T-cell (primary cell): ENCODE measurements at regions not wholly inside any gene's neighbourhood (a gene's known extent, or its start where the extent isn't known, plus 50 kb on each side); places are given as distances from the start of the nearest gene placed in this dataset.

Source experiments
- ATAC-seq, 4 experiments: fragments of 200-7000 bp in 3 of 4; fragments of 150-1000 bp in 1 of 4; cut with Tn5 transposase; replicated peaks in 1 of 4; 1 replicate in 3 of 4; 2 replicates in 1 of 4; pipeline ENCODE4 v1.10.0; 2021; ENCODE audit warnings: moderate library complexity in 3 of 4, mild to moderate bottlenecking in 2 of 4, moderate number of reproducible peaks in 1 of 4
- CTCF ChIA-PET, 2 donors: fragments of 300-600 bp; sonication (Branson Sonifier 250); formaldehyde crosslinking; loops; one replicate each; lab custom pipeline; 2022; ENCODE audit warnings: antibody characterized with exemption in 2 of 2; lab: Charles Lee
- POLR2A ChIA-PET, 2 donors: fragments of 300-600 bp; sonication (Branson Sonifier 250); formaldehyde crosslinking; loops; one replicate each; lab custom pipeline; 2022; ENCODE audit warnings: antibody characterized with exemption in 2 of 2; lab: Charles Lee
- DNase-seq, 35 experiments: peaks; one replicate each; pipeline versions ENCODE4 v3.0.0 to v3.0.0-alpha.2; 2013 to 2023
- H3K27ac ChIP-seq: one replicate; pipeline ENCODE4 v1.5.1; 2013; ENCODE audit warnings: low read length
- H3K27me3 ChIP-seq, 2 experiments: replicated peaks in 1 of 2; 1 replicate in 1 of 2; 2 replicates in 1 of 2; pipeline versions ENCODE4 v1.6.1 to v1.7.0; 2013; ENCODE audit warnings: low read length in 1 of 2, mixed read lengths in 1 of 2; ENCODE audit not compliant: control insufficient read depth in 2 of 2, insufficient read depth in 2 of 2; ENCODE audit errors: extremely low read depth in 1 of 2
- H3K36me3 ChIP-seq, 2 donors: 1 replicate in 1 of 2; 2 replicates in 1 of 2; pipeline versions ENCODE4 v1.6.1 to v1.7.0; 2013; ENCODE audit warnings: low read length in 1 of 2; ENCODE audit not compliant: control insufficient read depth in 2 of 2, insufficient read depth in 1 of 2; ENCODE audit errors: extremely low read depth in 1 of 2
- H3K4me1 ChIP-seq, 2 experiments: 1 replicate in 1 of 2; 2 replicates in 1 of 2; pipeline versions ENCODE4 v1.6.1 to v1.7.0; 2013; ENCODE audit warnings: low read length in 2 of 2, mixed read lengths in 1 of 2; ENCODE audit not compliant: insufficient read depth in 2 of 2, control insufficient read depth in 1 of 2; ENCODE audit errors: extremely low read depth in 1 of 2
- H3K4me3 ChIP-seq, 2 donors: 1 replicate in 1 of 2; 2 replicates in 1 of 2; pipeline versions ENCODE4 v1.5.1 to v1.7.0; 2013; ENCODE audit warnings: mild to moderate bottlenecking in 2 of 2, low read length in 1 of 2, moderate library complexity in 1 of 2; ENCODE audit not compliant: control insufficient read depth in 1 of 2; ENCODE audit errors: extremely low read depth in 1 of 2
- H3K9me3 ChIP-seq: 2 replicates; pipeline ENCODE4 v1.7.0; 2013
- H3K27ac Mint-ChIP-seq, 2 donors: one replicate each; pipeline ENCODE4 v1.8.0; 2020 to 2021; ENCODE audit warnings: mild to moderate bottlenecking in 2 of 2, mixed read lengths in 2 of 2
- H3K27me3 Mint-ChIP-seq, 2 donors: one replicate each; pipeline ENCODE4 v1.8.0; 2021 to 2022; ENCODE audit warnings: mixed read lengths in 2 of 2
- H3K36me3 Mint-ChIP-seq: one replicate; pipeline ENCODE4 v1.8.0; 2021; ENCODE audit warnings: mixed read lengths
- H3K4me1 Mint-ChIP-seq, 3 donors: one replicate each; pipeline ENCODE4 v1.8.0; 2020 to 2022; ENCODE audit warnings: mixed read lengths in 3 of 3, mild to moderate bottlenecking in 1 of 3
- H3K4me3 Mint-ChIP-seq, 3 donors: one replicate each; pipeline ENCODE4 v1.8.0; 2020 to 2022; ENCODE audit warnings: mild to moderate bottlenecking in 3 of 3, mixed read lengths in 3 of 3, moderate library complexity in 3 of 3
- H3K9me3 Mint-ChIP-seq, 3 donors: one replicate each; pipeline ENCODE4 v1.8.0; 2020 to 2022; ENCODE audit warnings: mixed read lengths in 3 of 3
- WGBS: methylation state at CpG from one replicate; pipeline ENCODE4 v1.1.5; 2013; ENCODE audit warnings: missing lambda C conversion rate; ENCODE audit not compliant: insufficient coverage; 5-methylcytosine and 5-hydroxymethylcytosine counted together

DNA sequence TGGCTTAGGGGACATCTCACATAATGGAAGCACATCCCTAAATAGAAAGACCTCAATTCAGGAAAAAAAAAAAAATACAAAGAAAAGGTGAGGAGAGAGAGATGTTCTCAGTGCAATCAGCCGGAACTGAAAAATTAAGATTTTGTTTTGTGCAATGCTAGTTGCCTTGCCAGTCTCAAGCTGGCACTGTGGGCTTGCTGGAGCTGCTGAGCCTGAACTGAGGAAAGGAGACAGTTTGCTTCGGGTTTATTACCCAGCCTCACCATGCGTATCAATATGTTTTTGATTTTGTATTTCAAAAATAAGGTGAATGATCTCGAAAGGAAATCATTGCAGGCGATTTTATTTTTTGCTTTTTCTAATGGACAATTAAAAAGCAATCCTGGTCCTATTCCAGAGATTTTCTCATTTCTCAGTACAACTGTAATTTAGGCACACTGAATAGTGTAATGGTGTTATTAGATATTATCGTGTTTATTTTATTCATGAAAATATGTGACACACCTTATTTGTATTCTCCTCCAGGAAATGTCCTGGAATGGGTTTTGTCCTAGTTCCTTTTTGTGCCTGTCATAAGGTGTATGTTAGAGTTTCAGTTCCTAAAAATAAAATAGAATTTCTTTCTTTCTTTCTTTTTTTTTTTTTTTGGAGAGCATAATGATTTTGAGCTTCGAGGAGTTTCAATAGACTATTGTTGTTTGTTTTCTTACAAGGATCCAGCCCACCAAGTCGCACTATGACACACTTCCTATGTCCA, 72.8 kb upstream of the ZEB2 start:
- H3K4me1 Mint-ChIP-seq, result peaks cover 0 to 10% (median 5%) of the 10 kb centered on the region in 3 donors
- Histone ChIP-seq H3K27ac (no peak overlapping the region), H3K36me3 (no peaks in the 10 kb centered on the region), H3K27me3 (no peaks in the 10 kb centered on the region), H3K4me3 (no peak overlapping the region), H3K9me3 (no peaks in the 10 kb centered on the region), H3K4me1 (peaks cover 2 to 5% of the 10 kb centered on the region in 2 experiments)
- H3K4me3 Mint-ChIP-seq, result no peak overlapping the region
- H3K9me3 Mint-ChIP-seq, result peaks cover 0 to under 1% (median 0%) of the 10 kb centered on the region in 3 donors
- H3K36me3 Mint-ChIP-seq, result no peaks in the 10 kb centered on the region
- ChIA-PET CTCF (interaction anchor here in 1 of 2 donors (0.6 kb wide), 1 partner anchor 15 kb away, joined by 3 read pairs; no protein-coding TSS in a partner anchor), POLR2A (interaction anchor here in 1 of 2 donors (0.6 kb wide), 1 partner anchor 1382 kb away, joined by 3 read pairs; no protein-coding TSS in a partner anchor)
- H3K27me3 Mint-ChIP-seq, result peaks cover 0 to 2% of the 10 kb centered on the region in 2 donors
- no peak for ATAC-seq
- H3K27ac Mint-ChIP-seq, result no peak overlapping the region
- 83% methylated on average over 5 of the region's 8 CpGs for WGBS
- DNase-seq, result no peak

DNA sequence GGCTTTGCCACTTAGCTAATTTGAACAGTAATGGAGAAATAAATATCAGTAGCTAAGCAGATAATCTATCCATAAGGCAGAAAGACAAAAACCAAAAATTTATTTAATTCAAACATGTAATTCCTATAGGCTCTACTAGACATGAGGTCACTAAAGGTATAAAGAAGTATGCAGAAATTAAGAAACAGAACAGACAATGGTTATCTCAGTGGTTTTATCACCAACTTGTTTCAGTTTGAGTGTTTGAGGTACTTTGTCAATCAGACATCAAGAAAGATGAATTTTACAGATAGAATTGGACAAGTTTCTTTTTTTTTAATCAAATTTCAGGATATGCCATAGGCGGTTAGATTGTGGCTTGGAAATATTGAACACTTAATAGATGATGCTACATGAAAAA, 67.4 kb upstream of the ZEB2 start:
- Histone ChIP-seq H3K9me3 (no peaks in the 10 kb centered on the region), H3K36me3 (no peaks in the 10 kb centered on the region), H3K4me1 (peaks cover under 1 to 7% of the 10 kb centered on the region in 2 experiments), H3K27ac (no peak overlapping the region), H3K4me3 (no peak overlapping the region), H3K27me3 (no peaks in the 10 kb centered on the region)
- CTCF ChIA-PET, result no interaction called here
- Mint-ChIP-seq H3K27ac (no peak overlapping the region), H3K9me3 (no peaks in the 10 kb centered on the region), H3K36me3 (no peaks in the 10 kb centered on the region), H3K27me3 (peaks cover 3 to 8% of the 10 kb centered on the region in 2 donors), H3K4me3 (no peak overlapping the region), H3K4me1 (peaks cover 15 to 17% (median 15%) of the 10 kb centered on the region in 3 donors)
- ATAC-seq (no peak), DNase-seq (no peak)
- POLR2A ChIA-PET, result interaction anchor here (0.6 to 1.0 kb wide), 3 partner anchors 14 to 812 kb away, joined by 3 to 4 read pairs (median 3); no protein-coding TSS in a partner anchor
- WGBS, result 67% methylated on average over 1 of the region's 1 CpG

DNA sequence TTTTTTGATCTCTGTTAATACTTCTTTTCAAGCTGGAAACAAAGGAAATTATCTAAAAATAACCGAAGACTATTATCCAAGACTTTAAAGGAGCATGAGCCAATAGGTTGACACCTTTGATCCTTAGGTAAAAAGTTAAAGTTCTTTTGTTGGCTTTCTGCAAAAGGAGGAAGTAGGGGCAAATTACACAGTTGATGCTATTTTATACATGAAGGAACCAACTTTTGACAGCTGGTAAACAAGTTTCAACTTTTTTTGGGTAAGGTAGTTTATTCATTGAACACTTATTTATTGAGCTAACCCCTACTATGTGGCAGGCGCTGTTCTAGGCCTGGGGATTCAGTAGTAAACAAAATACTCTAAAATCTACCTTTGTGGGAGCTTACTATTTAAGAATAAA, 66.6 kb upstream of the ZEB2 start:
- ATAC-seq (no peak), DNase-seq (no peak)
- Mint-ChIP-seq H3K27me3 (peaks cover 3 to 8% of the 10 kb centered on the region in 2 donors), H3K9me3 (no peaks in the 10 kb centered on the region), H3K36me3 (no peaks in the 10 kb centered on the region), H3K4me1 (peaks cover 15 to 22% (median 17%) of the 10 kb centered on the region in 3 donors), H3K4me3 (no peak overlapping the region), H3K27ac (no peak overlapping the region)
- Histone ChIP-seq H3K27ac (no peak overlapping the region), H3K27me3 (no peaks in the 10 kb centered on the region), H3K4me1 (peaks cover 2 to 13% of the 10 kb centered on the region in 2 experiments), H3K36me3 (no peaks in the 10 kb centered on the region), H3K4me3 (no peak overlapping the region), H3K9me3 (no peaks in the 10 kb centered on the region)
- POLR2A ChIA-PET, result interaction anchor here (0.6 to 1.0 kb wide), 4 partner anchors 13 to 811 kb away, joined by 3 to 4 read pairs (median 3); no protein-coding TSS in a partner anchor
- no CpG with 5 or more reads among the region's 2 CpGs for WGBS
- CTCF ChIA-PET, result no interaction called here

- Mint-ChIP-seq H3K4me3 (no peak overlapping the region), H3K27me3 (peaks cover 3 to 8% of the 10 kb centered on the region in 2 donors), H3K9me3 (no peaks in the 10 kb centered on the region), H3K36me3 (no peaks in the 10 kb centered on the region), H3K27ac (peak overlapping the region in 1 of 2 donors; percentile 33), H3K4me1 (peaks cover 15 to 29% (median 27%) of the 10 kb centered on the region in 3 donors)
- H3K36me3 ChIP-seq, result no peaks in the 10 kb centered on the region
- DNase-seq (no peak), ATAC-seq (no peak)
- H3K4me1 ChIP-seq, result peaks cover 5 to 23% of the 10 kb centered on the region in 2 experiments
- H3K27ac ChIP-seq, result no peak overlapping the region
- 63% methylated on average over 1 of the region's 4 CpGs for WGBS
- H3K9me3 ChIP-seq, result no peaks in the 10 kb centered on the region
- no peaks in the 10 kb centered on the region for H3K27me3 ChIP-seq
- POLR2A ChIA-PET, result no interaction called here
- no peak overlapping the region for H3K4me3 ChIP-seq
- CTCF ChIA-PET, result interaction anchor here in 1 of 2 donors (0.6 kb wide), 1 partner anchor 62 kb away, joined by 6 read pairs; no protein-coding TSS in a partner anchor
Observed at GRCh38 chr2:144583741-144584453, 64.0 kb upstream of the ZEB2 start.

DNA sequence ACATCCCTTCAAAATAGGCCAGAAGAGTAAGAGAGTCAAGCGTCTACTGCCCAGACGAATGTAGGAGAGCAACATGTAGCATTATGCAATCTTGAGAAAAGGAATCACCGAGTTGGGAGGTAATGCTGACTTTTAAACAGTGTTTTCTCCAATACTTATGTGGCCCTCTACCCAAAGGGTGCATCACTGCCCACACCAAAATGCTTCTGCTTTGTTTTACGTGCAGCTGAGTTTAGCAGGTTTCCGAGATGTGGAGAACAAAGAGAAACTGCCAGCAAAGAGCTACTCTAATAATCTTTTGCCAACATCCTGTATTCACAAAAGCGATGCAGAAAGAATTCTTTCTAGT, 63.4 kb upstream of the ZEB2 start:
- Histone ChIP-seq H3K4me3 (no peak overlapping the region), H3K9me3 (no peaks in the 10 kb centered on the region), H3K36me3 (no peaks in the 10 kb centered on the region), H3K27me3 (no peaks in the 10 kb centered on the region), H3K27ac (peak overlapping the region; percentile 0), H3K4me1 (peaks cover 5 to 23% of the 10 kb centered on the region in 2 experiments)
- H3K36me3 Mint-ChIP-seq, result no peaks in the 10 kb centered on the region
- ATAC-seq (peak in 1 of 4 experiments; percentile 31), DNase-seq (no peak)
- H3K4me1 Mint-ChIP-seq, result peaks cover 15 to 29% (median 27%) of the 10 kb centered on the region in 3 donors
- H3K9me3 Mint-ChIP-seq, result no peaks in the 10 kb centered on the region
- no peak overlapping the region for H3K27ac Mint-ChIP-seq
- H3K4me3 Mint-ChIP-seq, result peak overlapping the region in 1 of 3 donors; percentile 26
- ChIA-PET POLR2A (no interaction called here), CTCF (interaction anchor here in 1 of 2 donors (0.6 kb wide), 1 partner anchor 61 kb away, joined by 6 read pairs; no protein-coding TSS in a partner anchor)
- peaks cover 3 to 8% of the 10 kb centered on the region in 2 donors for H3K27me3 Mint-ChIP-seq
- no CpG with 5 or more reads among the region's 6 CpGs for WGBS

DNA sequence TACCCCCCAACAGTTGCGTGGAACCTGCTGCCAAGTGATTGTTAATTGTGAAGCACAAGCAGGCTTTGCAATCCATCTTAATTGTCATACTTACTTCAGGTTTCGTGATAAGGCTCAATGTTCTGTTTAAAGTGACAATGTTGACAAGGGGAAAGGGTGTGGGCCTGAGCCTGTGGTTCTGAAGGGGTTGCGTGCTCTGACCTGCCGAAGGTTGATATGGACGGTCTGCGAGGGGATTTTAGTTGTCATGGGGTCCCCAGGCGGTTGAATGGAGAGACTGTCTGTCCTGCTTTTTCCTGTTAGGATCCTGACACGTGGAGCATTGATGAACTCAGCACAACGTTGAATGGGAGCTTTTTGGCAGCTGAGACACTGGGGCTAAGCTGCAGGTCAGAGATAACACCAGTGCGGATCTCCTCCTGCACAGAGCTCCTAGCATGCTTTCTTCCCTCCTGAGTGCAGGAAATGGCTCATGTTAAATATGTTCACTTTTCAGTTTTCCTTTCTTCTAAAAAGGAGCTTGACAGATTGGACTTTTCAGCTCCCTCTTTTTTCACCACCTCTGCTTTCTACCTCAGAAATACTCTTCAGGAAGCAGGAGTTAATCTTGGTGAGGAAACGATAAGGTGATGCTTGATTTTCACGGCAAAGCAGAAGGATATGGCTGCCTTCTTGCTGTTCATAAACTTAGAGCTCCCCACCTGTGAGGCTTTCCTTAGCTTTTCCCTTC, 62.9 kb upstream of the ZEB2 start:
- ATAC-seq, result no peak
- peaks cover 3 to 8% of the 10 kb centered on the region in 2 donors for H3K27me3 Mint-ChIP-seq
- H3K36me3 Mint-ChIP-seq, result no peaks in the 10 kb centered on the region
- H3K4me3 ChIP-seq, result no peak overlapping the region
- H3K4me1 ChIP-seq, result peaks cover 5 to 23% of the 10 kb centered on the region in 2 experiments
- no peaks in the 10 kb centered on the region for H3K27me3 ChIP-seq
- H3K4me1 Mint-ChIP-seq, result peaks cover 15 to 29% (median 27%) of the 10 kb centered on the region in 3 donors
- H3K36me3 ChIP-seq, result no peaks in the 10 kb centered on the region
- WGBS, result 79% methylated on average over 8 of the region's 12 CpGs
- H3K27ac Mint-ChIP-seq, result peak overlapping the region; percentile 23 to 36
- no peaks in the 10 kb centered on the region for H3K9me3 ChIP-seq
- CTCF ChIA-PET, result interaction anchor here in 1 of 2 donors (0.6 to 1.1 kb wide), 2 partner anchors 11 to 813 kb away, joined by 3 read pairs; no protein-coding TSS in a partner anchor
- no peaks in the 10 kb centered on the region for H3K9me3 Mint-ChIP-seq
- no peak for DNase-seq
- POLR2A ChIA-PET, result no interaction called here
- peak overlapping the region in 1 of 3 donors; percentile 26 for H3K4me3 Mint-ChIP-seq
- peak overlapping the region; percentile 0 for H3K27ac ChIP-seq
